SK-N-MC (cell line): ENCODE measurements at regions not wholly inside any gene's neighbourhood (a gene's known extent, or its start where the extent isn't known, plus 50 kb on each side); places are given as distances from the start of the nearest gene placed in this dataset.

Experiments used
- EZH2 ChIP-seq: fragments of 200-600 bp; sonication (generic); IDR thresholded peaks from one replicate; pipeline ENCODE4 v1.6.1; 2017; ENCODE audit warnings: antibody characterized with exemption
- POLR2AphosphoS5 ChIP-seq: IDR thresholded peaks from 2 replicates; pipeline ENCODE4 v1.6.1; 2012; ENCODE audit warnings: mild to moderate bottlenecking, low read depth, low read length, borderline replicate concordance

- TF ChIP-seq POLR2AphosphoS5, result no peak
- TF ChIP-seq EZH2, result no peak
These were observed 219.5 kb downstream of the POLR1F start for GRCh38 chr7:19489162-19489820.
